Colonic mucosa (tissue), 4 donors: ENCODE measurements at regions not wholly inside any gene's neighbourhood (a gene's known extent, or its start where the extent isn't known, plus 50 kb on each side); places are given as distances from the start of the nearest gene placed in this dataset.

Experiments
- DNase-seq: peaks from one replicate; pipeline ENCODE4 v3.0.0-alpha.2; 2020
- H3K27ac ChIP-seq: fragments of 200-600 bp; one replicate; pipeline ENCODE4 v1.8.0; 2021
- H3K27me3 ChIP-seq: fragments of 200-600 bp; one replicate; pipeline ENCODE4 v1.8.0; 2021
- H3K36me3 ChIP-seq: fragments of 200-600 bp; one replicate; pipeline ENCODE4 v1.8.0; 2021
- H3K4me1 ChIP-seq: fragments of 200-600 bp; one replicate; pipeline ENCODE4 v1.8.0; 2021; ENCODE audit warnings: mild to moderate bottlenecking
- H3K4me3 ChIP-seq: fragments of 200-600 bp; one replicate; pipeline ENCODE4 v1.8.0; 2021
- H3K9ac ChIP-seq, 2 donors: one replicate each; pipeline ENCODE4 v1.7.0; 2013; ENCODE audit warnings: control low read depth in 2 of 2, low read depth in 2 of 2, low read length in 2 of 2
- H3K9me3 ChIP-seq: fragments of 200-600 bp; one replicate; pipeline ENCODE4 v1.8.0; 2021
- CTCF ChIP-seq: fragments of 200-600 bp; IDR thresholded peaks from one replicate; pipeline ENCODE4 v1.8.0; 2022; ENCODE audit warnings: antibody characterized with exemption, mild to moderate bottlenecking
- intact Hi-C: fragments of 100-400 bp; cut with DNase I; formaldehyde crosslinking; loops from one replicate; pipeline ENCODE4 v1.14.1; 2022
- donor health status: healthy.
- donor health status: DM: no; HTN: no; CAD: no.
- donor health status: DM: no; HTN: no; CAD: no.

GRCh38 chr5:159539678-159540077 is 209.4 kb upstream of the IL12B start:
- TF ChIP-seq CTCF: no peak
- Histone ChIP-seq H3K9ac (no peak overlapping the region), H3K36me3 (no peaks in the 10 kb centered on the region), H3K27ac (no peak overlapping the region), H3K9me3 (no peaks in the 10 kb centered on the region), H3K4me3 (no peak overlapping the region), H3K4me1 (no peaks in the 10 kb centered on the region), H3K27me3 (no peaks in the 10 kb centered on the region)
- no peak for DNase-seq
- intact Hi-C loops: no loop called here

DNA sequence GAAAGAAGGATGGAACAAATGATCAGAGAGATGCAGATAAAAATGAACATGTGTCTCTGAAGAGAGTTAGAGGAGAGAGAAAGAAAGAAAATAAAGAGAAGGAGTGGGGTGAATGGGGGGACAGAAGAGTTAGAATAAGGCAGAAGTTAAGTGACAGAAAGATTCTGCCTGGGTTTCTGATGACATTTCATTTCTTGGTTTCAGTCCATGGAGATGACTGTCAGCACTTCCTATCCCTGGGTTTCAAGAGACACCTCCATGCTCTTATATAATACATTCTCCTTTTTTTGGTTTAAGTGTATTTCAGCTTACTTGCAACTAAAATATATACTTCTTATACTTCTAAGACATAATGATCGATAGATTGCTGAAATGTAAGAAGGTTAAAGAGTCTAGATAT is 213.0 kb upstream of the IL12B start:
- Histone ChIP-seq H3K9me3 (no peaks in the 10 kb centered on the region), H3K9ac (no peak overlapping the region), H3K36me3 (no peaks in the 10 kb centered on the region), H3K27me3 (no peaks in the 10 kb centered on the region), H3K27ac (no peak overlapping the region), H3K4me3 (no peak overlapping the region), H3K4me1 (no peaks in the 10 kb centered on the region)
- no peak for DNase-seq
- intact Hi-C loops: no loop called here
- no peak for TF ChIP-seq CTCF

GRCh38 chr5:159545156-159545555 is 214.9 kb upstream of the IL12B start:
- intact Hi-C loops: no loop called here
- H3K27me3 ChIP-seq: no peaks in the 10 kb centered on the region
- no peaks in the 10 kb centered on the region for H3K36me3 ChIP-seq
- no peaks in the 10 kb centered on the region for H3K4me1 ChIP-seq
- no peak overlapping the region for H3K9ac ChIP-seq
- H3K4me3 ChIP-seq: no peak overlapping the region
- no peak overlapping the region for H3K27ac ChIP-seq
- no peak for TF ChIP-seq CTCF
- no peak for DNase-seq
- H3K9me3 ChIP-seq: no peaks in the 10 kb centered on the region

DNA sequence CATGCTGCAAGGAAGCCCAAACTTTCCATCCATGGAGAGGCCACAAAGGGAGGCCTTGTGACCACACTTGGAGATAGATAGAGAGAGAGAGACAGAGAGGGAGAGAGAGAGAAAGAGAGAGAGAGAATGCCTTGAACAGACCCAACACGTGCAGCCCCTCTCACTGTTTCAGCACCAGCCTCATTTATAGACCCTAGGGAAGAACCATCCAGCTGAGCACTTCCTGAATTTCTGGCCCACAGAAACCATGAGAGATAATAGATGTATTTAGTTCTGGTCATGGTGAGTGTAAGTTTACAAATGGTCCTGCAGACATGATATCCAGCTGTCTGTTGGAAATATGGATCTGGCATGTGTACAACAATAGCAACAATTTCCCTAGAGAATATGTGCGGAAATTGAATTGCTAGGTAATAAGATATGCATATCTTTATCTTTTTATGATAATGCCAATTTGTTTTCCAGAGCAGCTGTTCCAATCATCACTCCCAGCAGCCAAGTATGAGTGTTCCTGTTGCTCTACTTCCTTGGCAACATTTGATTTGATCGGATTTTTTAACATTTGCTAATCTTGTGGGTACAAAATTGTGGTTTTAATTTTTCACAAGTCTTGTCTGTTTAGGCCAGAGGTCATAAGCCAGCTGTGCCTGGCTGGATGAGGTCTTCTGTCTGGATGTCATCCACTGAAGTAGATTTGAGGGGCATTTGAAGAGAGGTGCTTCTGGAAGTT is 217.3 kb upstream of the IL12B start:
- Histone ChIP-seq H3K9ac (no peak overlapping the region), H3K36me3 (no peaks in the 10 kb centered on the region), H3K4me1 (no peaks in the 10 kb centered on the region), H3K9me3 (no peaks in the 10 kb centered on the region), H3K4me3 (no peak overlapping the region), H3K27ac (no peak overlapping the region), H3K27me3 (no peaks in the 10 kb centered on the region)
- intact Hi-C loops: no loop called here
- no peak for DNase-seq
- TF ChIP-seq CTCF: no peak

- DNase-seq: no peak
- no peaks in the 10 kb centered on the region for H3K4me1 ChIP-seq
- no peak for TF ChIP-seq CTCF
- no peak overlapping the region for H3K27ac ChIP-seq
- H3K36me3 ChIP-seq: no peaks in the 10 kb centered on the region
- no peak overlapping the region for H3K9ac ChIP-seq
- H3K9me3 ChIP-seq: no peaks in the 10 kb centered on the region
- H3K4me3 ChIP-seq: no peak overlapping the region
- no peaks in the 10 kb centered on the region for H3K27me3 ChIP-seq
- intact Hi-C loops: no loop called here
Observed at GRCh38 chr5:159548517-159548916, 218.2 kb upstream of the IL12B start.
